ENCODE measurements at regions not wholly inside any gene's neighbourhood (a gene's known extent, or its start where the extent isn't known, plus 50 kb on each side); places are given as distances from the start of the nearest gene placed in this dataset.

- H3K4ac ChIP-seq (ENCODE audit: low read depth, low read length) = no peak overlapping the region
- H4K8ac ChIP-seq (ENCODE audit: low read depth, low read length) = no peak overlapping the region
- no peak overlapping the region for H3K23ac ChIP-seq (ENCODE audit: low read length)
- no peaks in the 10 kb centered on the region for H3K79me1 ChIP-seq (ENCODE audit: low read length)
- H3K27ac ChIP-seq (ENCODE audit: low read depth, low read length) = no peak overlapping the region
- H3K18ac ChIP-seq (ENCODE audit: low read length) = no peak overlapping the region
- H3K36me3 ChIP-seq (ENCODE audit: control insufficient read depth, insufficient read depth, low read length) = no peaks in the 10 kb centered on the region
- H2BK120ac ChIP-seq (ENCODE audit: low read depth, low read length) = no peak overlapping the region
- H2BK5ac ChIP-seq (ENCODE audit: low read length) = no peak overlapping the region
- H3K56ac ChIP-seq (ENCODE audit: low read length) = no peak overlapping the region
- no peaks in the 10 kb centered on the region for H3K79me2 ChIP-seq (ENCODE audit: control insufficient read depth, insufficient read depth, low read length)
- no peaks in the 10 kb centered on the region for H3K27me3 ChIP-seq (ENCODE audit: insufficient read depth, low read length, poor library complexity)
- H4K5ac ChIP-seq (ENCODE audit: low read length) = no peak overlapping the region
- no CpG with 5 or more reads among the region's 4 CpGs for WGBS (ENCODE audit: extremely low coverage, insufficient coverage, low lambda C conversion rate)
- H2AK5ac ChIP-seq (ENCODE audit: low read length) = no peak overlapping the region
- no peak overlapping the region for H3K4me3 ChIP-seq (ENCODE audit: low read length)
- H3K9ac ChIP-seq (ENCODE audit: low read length) = no peak overlapping the region
- no peak overlapping the region for H3K4me2 ChIP-seq (ENCODE audit: low read length)
- H2BK15ac ChIP-seq (replicated peaks; ENCODE audit: low read depth) = no peak overlapping the region
- no peak for DNase-seq
- H3K4me1 ChIP-seq (ENCODE audit: control insufficient read depth, low read depth, low read length) = peaks cover 2% of the 10 kb centered on the region
Measured at GRCh38 chr4:27140486-27140885, 279.8 kb downstream of the STIM2 start.

- Histone ChIP-seq H3K79me2 (ENCODE audit: control insufficient read depth, insufficient read depth, low read length) (no peaks in the 10 kb centered on the region), H3K4me3 (ENCODE audit: low read length) (no peak overlapping the region), H2BK5ac (ENCODE audit: low read length) (no peak overlapping the region), H3K4me1 (ENCODE audit: control insufficient read depth, low read depth, low read length) (peaks cover 2% of the 10 kb centered on the region), H3K4me2 (ENCODE audit: low read length) (no peak overlapping the region), H3K18ac (ENCODE audit: low read length) (no peak overlapping the region), H2AK5ac (ENCODE audit: low read length) (no peak overlapping the region), H4K5ac (ENCODE audit: low read length) (no peak overlapping the region), H4K8ac (ENCODE audit: low read depth, low read length) (no peak overlapping the region), H3K27me3 (ENCODE audit: insufficient read depth, low read length, poor library complexity) (no peaks in the 10 kb centered on the region), H3K79me1 (ENCODE audit: low read length) (no peaks in the 10 kb centered on the region), H3K27ac (ENCODE audit: low read depth, low read length) (no peak overlapping the region), H3K9ac (ENCODE audit: low read length) (no peak overlapping the region), H3K56ac (ENCODE audit: low read length) (no peak overlapping the region), H3K23ac (ENCODE audit: low read length) (no peak overlapping the region), H2BK15ac (replicated peaks; ENCODE audit: low read depth) (no peak overlapping the region), H2BK120ac (ENCODE audit: low read depth, low read length) (no peak overlapping the region), H3K36me3 (ENCODE audit: control insufficient read depth, insufficient read depth, low read length) (no peaks in the 10 kb centered on the region), H3K4ac (ENCODE audit: low read depth, low read length) (no peak overlapping the region)
- no CpG with 5 or more reads among the region's 6 CpGs for WGBS (ENCODE audit: extremely low coverage, insufficient coverage, low lambda C conversion rate)
- DNase-seq = no peak
Measured at GRCh38 chr4:27141530-27141929, 280.9 kb downstream of the STIM2 start.

- Histone ChIP-seq H3K23ac (ENCODE audit: low read length) (no peak overlapping the region), H2BK120ac (ENCODE audit: low read depth, low read length) (no peak overlapping the region), H3K4ac (ENCODE audit: low read depth, low read length) (no peak overlapping the region), H3K4me2 (ENCODE audit: low read length) (no peak overlapping the region), H3K18ac (ENCODE audit: low read length) (no peak overlapping the region), H2AK5ac (ENCODE audit: low read length) (no peak overlapping the region), H3K79me2 (ENCODE audit: control insufficient read depth, insufficient read depth, low read length) (no peaks in the 10 kb centered on the region), H3K4me3 (ENCODE audit: low read length) (no peak overlapping the region), H3K36me3 (ENCODE audit: control insufficient read depth, insufficient read depth, low read length) (no peaks in the 10 kb centered on the region), H3K27me3 (ENCODE audit: insufficient read depth, low read length, poor library complexity) (no peaks in the 10 kb centered on the region), H3K4me1 (ENCODE audit: control insufficient read depth, low read depth, low read length) (peaks cover 2% of the 10 kb centered on the region), H4K5ac (ENCODE audit: low read length) (no peak overlapping the region), H3K9ac (ENCODE audit: low read length) (no peak overlapping the region), H3K56ac (ENCODE audit: low read length) (no peak overlapping the region), H3K27ac (ENCODE audit: low read depth, low read length) (no peak overlapping the region), H4K8ac (ENCODE audit: low read depth, low read length) (no peak overlapping the region), H2BK15ac (replicated peaks; ENCODE audit: low read depth) (no peak overlapping the region), H2BK5ac (ENCODE audit: low read length) (no peak overlapping the region), H3K79me1 (ENCODE audit: low read length) (no peaks in the 10 kb centered on the region)
- DNase-seq = no peak
- WGBS (ENCODE audit: extremely low coverage, insufficient coverage, low lambda C conversion rate) = no CpG with 5 or more reads among the region's 2 CpGs
Measured at GRCh38 chr4:27142841-27143240, 282.2 kb downstream of the STIM2 start.

GRCh38 chr4:27145597-27145996 lies 285.0 kb downstream of the STIM2 start:
- H2AK5ac ChIP-seq (ENCODE audit: low read length) = no peak overlapping the region
- H3K79me1 ChIP-seq (ENCODE audit: low read length) = no peaks in the 10 kb centered on the region
- H3K4me3 ChIP-seq (ENCODE audit: low read length) = no peak overlapping the region
- no peak overlapping the region for H2BK120ac ChIP-seq (ENCODE audit: low read depth, low read length)
- H3K79me2 ChIP-seq (ENCODE audit: control insufficient read depth, insufficient read depth, low read length) = no peaks in the 10 kb centered on the region
- no peak overlapping the region for H3K4ac ChIP-seq (ENCODE audit: low read depth, low read length)
- no peak for DNase-seq
- H4K8ac ChIP-seq (ENCODE audit: low read depth, low read length) = no peak overlapping the region
- no peak overlapping the region for H3K18ac ChIP-seq (ENCODE audit: low read length)
- H2BK5ac ChIP-seq (ENCODE audit: low read length) = no peak overlapping the region
- peaks cover 2% of the 10 kb centered on the region for H3K4me1 ChIP-seq (ENCODE audit: control insufficient read depth, low read depth, low read length)
- no CpG with 5 or more reads among the region's 2 CpGs for WGBS (ENCODE audit: extremely low coverage, insufficient coverage, low lambda C conversion rate)
- no peak overlapping the region for H3K23ac ChIP-seq (ENCODE audit: low read length)
- H2BK15ac ChIP-seq (replicated peaks; ENCODE audit: low read depth) = no peak overlapping the region
- no peak overlapping the region for H3K27ac ChIP-seq (ENCODE audit: low read depth, low read length)
- no peaks in the 10 kb centered on the region for H3K36me3 ChIP-seq (ENCODE audit: control insufficient read depth, insufficient read depth, low read length)
- H3K4me2 ChIP-seq (ENCODE audit: low read length) = no peak overlapping the region
- H3K56ac ChIP-seq (ENCODE audit: low read length) = no peak overlapping the region
- H4K5ac ChIP-seq (ENCODE audit: low read length) = no peak overlapping the region
- no peaks in the 10 kb centered on the region for H3K27me3 ChIP-seq (ENCODE audit: insufficient read depth, low read length, poor library complexity)
- no peak overlapping the region for H3K9ac ChIP-seq (ENCODE audit: low read length)

- Histone ChIP-seq H2AK5ac (ENCODE audit: low read length) (no peak overlapping the region), H2BK5ac (ENCODE audit: low read length) (no peak overlapping the region), H3K9ac (ENCODE audit: low read length) (no peak overlapping the region), H2BK120ac (ENCODE audit: low read depth, low read length) (no peak overlapping the region), H3K23ac (ENCODE audit: low read length) (no peak overlapping the region), H3K4me1 (ENCODE audit: control insufficient read depth, low read depth, low read length) (no peaks in the 10 kb centered on the region), H4K8ac (ENCODE audit: low read depth, low read length) (no peak overlapping the region), H3K4me2 (ENCODE audit: low read length) (no peak overlapping the region), H3K79me2 (ENCODE audit: control insufficient read depth, insufficient read depth, low read length) (no peaks in the 10 kb centered on the region), H3K79me1 (ENCODE audit: low read length) (no peaks in the 10 kb centered on the region), H4K5ac (ENCODE audit: low read length) (no peak overlapping the region), H3K56ac (ENCODE audit: low read length) (no peak overlapping the region), H3K27ac (ENCODE audit: low read depth, low read length) (no peak overlapping the region), H3K4me3 (ENCODE audit: low read length) (no peak overlapping the region), H2BK15ac (replicated peaks; ENCODE audit: low read depth) (no peak overlapping the region), H3K18ac (ENCODE audit: low read length) (no peak overlapping the region), H3K4ac (ENCODE audit: low read depth, low read length) (no peak overlapping the region), H3K27me3 (ENCODE audit: insufficient read depth, low read length, poor library complexity) (no peaks in the 10 kb centered on the region), H3K36me3 (ENCODE audit: control insufficient read depth, insufficient read depth, low read length) (no peaks in the 10 kb centered on the region)
- no CpG with 5 or more reads among the region's 1 CpG for WGBS (ENCODE audit: extremely low coverage, insufficient coverage, low lambda C conversion rate)
- no peak for DNase-seq
Measured at GRCh38 chr4:27148211-27148895, 287.7 kb downstream of the STIM2 start.

All from mesendoderm (in vitro differentiated cells).